NCI-H2029 (cell line): ENCODE measurements at regions not wholly inside any gene's neighbourhood (a gene's known extent, or its start where the extent isn't known, plus 50 kb on each side); places are given as distances from the start of the nearest gene placed in this dataset.
A peak's percentile ranks its signal among the peaks of the same experiment; 100 is the strongest.
"Not testable (repeated sequence)": the region's sequence is repeated elsewhere in the genome, so short reads cannot be mapped to it uniquely, and the experiment has no call there.

ENCODE experiments used
- DNase-seq: peaks from one replicate; lab custom pipeline; 2025; lab: John Stamatoyannopoulos, UW

DNA sequence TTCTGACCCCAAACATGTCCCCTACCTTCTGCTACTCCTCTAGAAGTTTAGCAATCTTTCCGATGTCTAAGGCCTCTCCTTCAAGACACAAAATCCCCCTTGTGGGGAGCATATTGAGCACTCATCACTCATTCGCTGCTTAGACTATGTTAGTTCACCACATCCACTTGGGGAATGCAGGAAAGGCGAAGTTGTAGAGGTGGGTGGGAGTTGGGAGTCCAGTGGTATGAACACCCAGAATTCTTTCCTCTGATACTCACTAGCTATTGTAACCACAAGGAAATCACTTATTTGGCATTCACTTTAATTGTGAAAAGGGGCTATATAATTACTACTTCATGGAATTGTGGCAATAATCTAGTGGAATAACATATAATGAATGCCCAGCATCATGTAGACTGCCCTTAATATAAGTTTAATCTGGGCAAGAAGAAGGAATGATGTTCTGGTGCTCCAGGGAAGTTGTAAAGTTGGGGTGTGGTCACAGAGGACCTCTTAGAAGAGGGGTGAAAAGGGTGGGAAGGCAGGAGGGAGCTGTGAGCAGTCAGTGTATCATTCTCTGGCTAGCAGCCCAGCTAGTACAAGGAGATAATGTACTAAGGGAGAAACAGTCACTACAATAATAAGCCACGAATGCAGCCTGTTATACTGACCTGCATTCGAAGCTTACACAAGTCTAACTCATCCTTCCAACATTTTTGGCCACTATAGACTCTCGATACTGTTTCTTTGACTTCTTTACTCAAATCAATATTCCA is 468.2 kb upstream of the DIPK2B start:
- no peak for DNase-seq

DNA sequence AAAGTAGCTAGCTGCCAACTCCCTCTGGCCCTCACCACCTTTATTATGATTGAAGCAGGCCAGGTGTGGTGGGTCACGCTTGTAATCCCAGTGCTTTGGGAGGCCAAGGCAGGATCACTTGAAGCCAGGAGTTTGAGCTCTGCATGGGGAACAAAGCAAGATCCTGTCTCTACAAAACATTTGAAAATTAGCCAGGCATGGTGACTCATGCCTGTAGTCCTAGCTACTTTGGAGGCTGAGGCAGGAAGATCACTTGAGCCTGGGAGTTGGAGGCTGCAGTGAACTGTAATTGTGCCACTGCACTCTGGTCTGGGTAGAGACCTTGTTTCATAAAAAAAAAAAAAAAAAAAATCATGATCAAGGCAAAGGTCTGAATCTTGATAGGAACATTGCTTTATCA is 467.0 kb upstream of the DIPK2B start:
- DNase-seq: no peak

DNA sequence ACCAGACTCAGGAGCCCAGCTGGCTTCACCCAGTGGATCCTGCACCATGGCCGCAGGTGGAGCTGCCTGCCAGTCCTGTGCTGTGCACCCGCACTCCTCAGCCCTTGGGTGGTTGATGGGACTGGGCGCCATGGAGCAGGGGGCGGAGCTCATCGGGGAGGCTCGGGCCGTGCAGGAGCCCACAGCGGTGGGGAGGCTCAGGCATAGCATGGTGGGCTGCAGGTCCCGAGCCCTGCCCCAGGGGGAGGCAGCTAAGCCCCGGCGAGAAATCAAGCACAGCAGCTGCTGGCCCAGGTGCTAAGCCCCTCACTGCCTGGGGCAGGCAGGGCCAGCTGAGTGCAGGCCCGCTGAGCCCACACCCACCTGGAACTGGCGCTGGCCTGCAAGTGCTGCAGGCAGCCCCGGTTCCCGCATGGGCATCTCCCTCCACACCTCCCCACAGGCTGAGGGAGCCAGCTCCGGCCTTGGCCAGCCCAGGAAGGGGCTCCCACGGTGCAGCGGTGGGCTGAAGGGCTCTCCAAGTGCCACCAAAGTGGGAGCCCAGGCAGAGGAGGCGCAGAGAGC is 464.1 kb upstream of the DIPK2B start:
- DNase-seq: no peak

DNA sequence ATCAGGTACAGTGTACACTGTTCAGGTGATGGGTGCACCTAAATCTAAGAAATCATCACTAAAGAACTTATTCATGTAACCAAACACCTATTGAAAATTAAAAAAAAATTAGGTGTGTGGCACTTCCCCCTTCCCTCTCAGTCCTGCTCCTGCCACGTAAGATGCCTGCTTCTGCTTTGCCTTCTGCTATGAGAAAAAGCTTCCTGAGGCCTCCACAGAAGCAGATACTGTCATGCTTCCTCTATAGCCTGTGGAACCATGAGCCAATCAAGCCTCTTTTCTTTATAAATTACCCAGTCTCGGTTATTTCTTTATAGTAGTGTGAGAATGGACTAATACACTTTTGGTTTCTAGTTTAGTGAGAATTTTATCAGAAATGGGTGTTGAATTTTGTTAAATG is 459.8 kb upstream of the DIPK2B start:
- no peak for DNase-seq

DNA sequence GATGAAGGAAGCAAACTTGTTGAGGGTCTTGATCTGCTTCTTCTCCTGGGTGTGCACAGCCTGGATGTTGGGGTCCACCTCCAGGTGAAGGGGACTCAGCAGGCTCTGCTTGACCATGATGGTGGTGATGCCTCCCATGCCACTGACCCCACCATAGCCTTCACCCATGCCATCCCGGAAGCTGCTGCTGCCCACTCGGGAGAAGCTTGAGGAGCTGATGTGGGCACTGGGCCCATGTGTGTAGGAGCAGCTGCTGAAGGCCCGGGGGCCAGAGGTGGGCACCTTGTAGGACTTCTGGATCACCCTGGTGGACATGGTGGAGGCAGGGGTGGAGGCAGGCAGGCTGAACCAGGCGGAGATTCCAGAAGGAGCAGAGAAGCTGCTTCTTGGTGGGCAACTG is 432.7 kb upstream of the DIPK2B start:
- DNase-seq: no peak

DNA sequence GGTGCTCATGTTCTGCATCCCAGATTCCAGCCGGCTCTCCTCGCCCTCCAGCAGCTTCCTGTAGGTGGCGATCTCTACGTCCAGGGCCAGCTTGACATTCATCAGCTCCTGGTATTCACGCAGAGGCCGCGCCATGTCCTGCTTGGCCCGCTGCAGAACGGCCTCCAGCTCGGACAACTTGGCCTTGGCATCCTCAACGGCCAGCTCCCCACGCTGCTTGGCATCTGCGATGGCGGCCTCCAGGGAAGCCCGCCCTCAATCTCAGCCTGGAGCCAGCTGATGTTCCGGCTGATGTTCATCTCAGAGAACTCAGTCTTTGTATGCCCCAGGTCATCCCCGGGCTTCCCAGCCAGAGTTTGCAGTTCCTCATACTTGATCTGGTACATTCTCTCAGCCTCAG is 431.8 kb upstream of the DIPK2B start:
- DNase-seq: no peak

DNA sequence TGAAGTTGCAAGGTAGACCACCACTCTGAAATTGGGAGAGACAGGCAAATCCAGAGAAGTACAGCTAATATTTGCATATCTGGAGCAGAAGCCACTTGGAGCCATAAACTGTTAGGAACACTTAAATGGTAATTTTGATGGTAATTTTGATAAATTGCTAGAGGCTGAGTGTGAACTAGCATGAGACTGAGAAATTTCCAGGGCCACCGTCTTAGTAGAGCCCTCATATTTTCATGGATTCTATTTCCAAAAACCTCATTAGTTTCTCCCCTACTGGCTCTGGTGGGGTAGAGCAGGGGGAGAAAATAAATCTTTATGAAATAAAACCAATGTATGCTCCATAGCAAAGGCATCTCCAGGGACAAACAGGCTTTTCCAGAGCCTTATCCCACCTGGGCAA is 429.4 kb upstream of the DIPK2B start:
- DNase-seq: no peak

DNA sequence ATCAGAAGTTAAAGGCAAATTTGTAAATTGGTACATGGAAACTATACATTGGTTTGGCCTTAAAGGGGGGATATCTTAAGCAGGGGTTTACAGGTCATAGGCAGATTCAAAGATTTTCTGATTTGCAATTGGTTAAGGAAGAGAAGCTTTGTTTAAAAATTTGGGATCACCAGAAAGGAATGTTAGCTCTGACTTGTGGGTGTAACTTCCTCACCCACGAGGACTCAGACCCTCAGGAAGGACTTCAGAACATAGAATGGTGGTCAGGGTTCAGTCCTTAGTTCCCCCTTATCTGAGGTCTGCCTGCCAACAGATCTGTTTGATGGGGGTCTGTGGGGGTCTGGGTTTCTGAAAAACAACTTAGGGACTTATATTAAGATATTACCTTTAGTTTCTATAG is 427.4 kb upstream of the DIPK2B start:
- no peak for DNase-seq

DNA sequence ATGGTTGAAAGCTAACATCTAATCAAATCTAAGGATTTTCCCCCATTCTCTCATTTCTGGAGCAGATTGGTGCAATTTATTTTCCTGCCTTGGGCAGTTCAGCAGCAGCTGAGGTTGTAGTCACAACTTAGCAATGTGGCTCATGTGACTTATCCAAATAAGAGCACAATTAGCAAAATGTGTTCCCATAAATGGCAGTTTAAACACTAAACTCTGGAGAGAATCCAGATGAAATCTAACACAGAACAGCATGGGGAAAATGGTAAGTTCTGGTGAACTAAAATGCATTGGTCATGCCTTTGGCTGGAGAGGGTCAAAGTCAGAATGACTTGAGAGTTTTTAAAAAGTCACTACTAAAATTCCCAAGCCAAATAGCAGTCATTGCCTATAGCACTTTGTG is 422.6 kb upstream of the DIPK2B start:
- DNase-seq: no peak

DNA sequence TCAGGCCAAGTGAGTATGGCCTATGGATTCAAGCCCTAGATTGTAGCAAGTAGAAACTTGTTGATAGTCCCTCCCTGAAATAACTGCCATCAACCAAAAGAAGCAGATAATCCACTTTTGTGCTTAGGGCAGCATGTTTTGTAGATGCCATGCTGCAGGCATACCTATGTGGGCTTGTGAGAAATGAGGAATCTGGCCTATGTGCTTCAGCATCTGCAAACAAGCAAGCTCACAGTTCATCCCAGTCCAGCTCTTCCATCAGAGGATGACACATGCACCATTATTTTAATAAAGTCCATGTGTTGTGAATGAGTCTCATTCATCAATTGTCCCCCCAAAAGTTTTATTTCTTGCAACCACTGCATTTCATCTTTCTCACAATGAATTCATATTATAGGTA is 421.9 kb upstream of the DIPK2B start:
- DNase-seq: no peak

DNA sequence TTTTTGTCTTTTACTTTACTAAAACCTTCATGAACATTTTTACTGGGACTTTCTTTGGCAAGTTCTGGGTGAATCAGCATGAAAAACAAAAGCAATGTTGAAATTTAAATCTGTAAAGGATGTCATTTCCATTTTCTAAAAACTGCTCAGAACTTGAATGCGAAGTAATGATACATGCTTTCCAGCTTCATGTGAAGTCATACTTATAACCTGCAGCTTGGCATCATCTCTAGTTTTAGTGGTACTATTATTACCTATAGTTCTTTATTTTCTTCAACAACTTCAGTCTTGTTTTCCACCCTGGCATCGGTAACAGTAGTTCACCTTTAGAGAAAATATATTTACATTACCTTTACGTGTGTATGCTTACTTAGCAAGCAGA is 421.4 kb upstream of the DIPK2B start:
- no peak for DNase-seq

DNA sequence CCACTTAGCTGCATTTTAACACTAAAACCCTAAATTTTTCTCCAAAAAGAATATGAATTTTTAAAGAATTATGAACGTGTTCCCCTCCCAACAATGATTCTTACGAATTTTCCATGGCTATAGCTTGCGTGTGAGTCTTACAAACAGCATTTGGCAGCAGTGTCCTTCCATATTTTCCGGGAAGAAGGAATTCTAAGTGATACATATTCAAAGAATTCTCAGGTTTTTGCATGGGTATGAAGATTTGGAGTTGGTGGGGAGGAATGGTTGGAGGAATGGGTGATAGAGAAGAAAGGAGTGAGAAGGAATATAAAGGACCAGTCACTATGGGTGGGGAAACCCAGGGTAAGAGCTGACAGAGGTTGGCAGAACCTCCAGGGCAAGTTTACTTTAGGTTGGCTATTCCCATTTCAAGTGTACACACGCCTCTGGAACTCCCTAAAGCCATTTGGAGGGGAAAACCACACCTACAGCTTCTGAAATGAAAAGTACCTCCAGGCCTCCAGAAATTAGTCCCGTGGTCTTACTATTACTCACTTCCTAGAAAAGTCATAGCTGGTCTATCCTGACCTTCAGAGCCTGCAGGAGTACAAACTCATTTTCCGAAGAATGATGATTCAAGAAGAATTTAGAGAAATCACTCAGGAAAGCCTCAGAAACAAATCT is 420.8 kb upstream of the DIPK2B start:
- no peak for DNase-seq

DNA sequence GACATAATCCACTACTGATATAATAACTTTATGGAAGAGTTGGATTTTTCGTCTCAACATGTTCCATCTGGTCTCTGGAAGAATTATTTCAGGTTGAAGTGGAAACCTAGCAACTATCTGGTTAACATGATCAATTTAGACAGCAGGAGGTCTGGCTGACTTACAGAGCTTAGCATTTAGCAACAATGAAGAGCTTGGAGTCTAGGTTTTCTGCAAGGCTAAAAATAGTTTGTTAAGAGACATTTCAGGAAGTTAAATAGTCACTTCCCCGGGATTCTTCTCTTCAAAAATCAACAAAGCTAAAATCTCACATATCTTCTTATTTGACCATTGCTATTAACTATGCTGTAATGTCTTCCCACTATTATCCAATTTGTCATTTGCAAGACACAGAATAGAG is 418.6 kb upstream of the DIPK2B start:
- no peak for DNase-seq

DNA sequence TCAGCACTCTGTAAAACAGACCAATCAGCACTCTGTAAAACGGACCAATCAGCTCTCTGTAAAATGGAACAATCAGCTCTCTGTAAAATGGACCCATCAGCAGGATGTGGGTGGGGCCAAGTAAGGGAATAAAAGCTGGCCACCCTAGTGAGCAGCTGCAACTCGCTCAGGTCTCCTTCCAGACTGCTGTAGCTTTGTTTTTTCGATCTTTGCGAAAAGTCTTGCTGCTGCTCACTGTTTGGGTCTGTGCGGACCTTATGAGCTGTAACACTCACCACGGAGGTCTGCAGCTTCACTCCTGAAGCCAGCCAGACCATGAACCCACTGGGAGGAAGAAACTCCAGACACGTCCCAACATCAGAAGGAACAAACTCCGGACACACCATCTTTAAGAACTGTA is 414.9 kb upstream of the DIPK2B start:
- DNase-seq: not testable (repeated sequence)

DNA sequence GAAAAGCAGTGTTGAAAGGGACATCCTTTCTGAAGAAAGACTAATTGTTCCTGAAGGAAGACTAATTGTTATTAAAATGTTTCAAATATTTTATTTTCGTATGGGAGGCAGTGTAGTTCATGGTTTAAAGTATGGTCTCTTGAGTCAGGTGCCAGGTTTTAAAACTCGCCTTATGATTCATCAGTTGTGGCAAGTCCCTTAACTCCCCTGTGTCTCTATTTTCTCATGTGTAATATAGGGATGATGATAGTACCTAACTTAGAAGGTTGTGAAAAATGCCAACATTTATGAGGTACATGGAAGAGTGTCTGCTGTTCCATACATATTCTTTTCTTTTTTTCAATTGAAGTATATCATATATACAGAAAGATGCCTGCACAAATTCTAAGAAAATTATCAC is 414.2 kb upstream of the DIPK2B start:
- DNase-seq: no peak

DNA sequence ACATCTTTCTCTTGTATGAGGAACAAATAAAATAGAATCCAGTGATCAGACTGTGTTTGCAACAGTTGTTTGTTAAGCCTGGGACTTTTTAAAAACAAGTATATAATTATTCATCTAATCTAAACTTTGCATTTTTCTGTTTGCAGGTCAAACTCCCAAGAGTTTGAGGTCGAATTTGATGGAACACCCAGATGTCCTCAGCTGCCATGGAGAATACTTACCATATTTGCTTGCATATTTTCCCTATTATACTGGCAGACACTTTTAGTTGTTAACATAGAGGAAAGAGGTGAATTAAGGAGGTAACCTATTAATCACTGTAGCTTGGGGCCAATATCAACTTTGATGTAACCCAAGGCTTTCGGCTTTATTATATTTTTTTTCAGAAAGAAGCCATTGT is 401.5 kb upstream of the DIPK2B start:
- no peak for DNase-seq

DNA sequence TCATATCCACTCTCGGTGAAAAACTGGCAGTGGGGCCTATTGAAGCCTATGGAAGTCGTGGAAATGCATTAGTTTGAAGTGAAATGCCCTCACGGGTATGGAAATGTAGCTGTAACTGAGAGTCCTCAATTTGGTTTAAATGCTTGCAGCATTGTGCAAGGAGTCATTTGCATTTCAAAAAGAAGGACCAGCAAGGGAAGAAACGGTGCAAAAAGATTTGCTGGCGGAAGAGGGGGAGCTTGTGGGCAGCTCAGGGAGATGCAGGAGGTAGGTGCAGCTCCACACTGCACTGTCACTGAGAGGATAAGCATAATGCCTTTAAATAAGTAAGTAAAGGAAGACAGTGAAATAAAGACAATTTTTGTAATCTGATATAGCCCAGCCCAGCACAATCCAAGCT is 400.4 kb upstream of the DIPK2B start:
- DNase-seq: no peak

DNA sequence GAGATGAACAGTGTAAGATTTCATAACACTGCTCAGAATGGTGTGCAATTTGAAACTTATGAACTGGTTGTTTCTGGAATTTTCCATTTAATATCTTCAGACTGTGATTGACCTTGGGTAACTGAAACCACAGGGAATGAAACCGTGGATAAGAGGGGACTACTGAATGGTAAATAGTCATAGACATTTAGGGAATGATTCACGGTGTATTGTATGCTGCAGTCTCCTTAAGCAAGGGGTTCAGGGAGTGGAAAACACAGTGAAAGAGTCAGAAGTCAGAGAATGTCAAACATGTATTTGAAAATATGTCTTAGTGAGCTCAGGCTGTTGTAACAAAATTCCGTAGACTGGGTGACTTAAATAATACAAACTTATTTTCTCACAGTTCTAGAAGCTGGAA is 398.2 kb upstream of the DIPK2B start:
- DNase-seq: no peak

DNA sequence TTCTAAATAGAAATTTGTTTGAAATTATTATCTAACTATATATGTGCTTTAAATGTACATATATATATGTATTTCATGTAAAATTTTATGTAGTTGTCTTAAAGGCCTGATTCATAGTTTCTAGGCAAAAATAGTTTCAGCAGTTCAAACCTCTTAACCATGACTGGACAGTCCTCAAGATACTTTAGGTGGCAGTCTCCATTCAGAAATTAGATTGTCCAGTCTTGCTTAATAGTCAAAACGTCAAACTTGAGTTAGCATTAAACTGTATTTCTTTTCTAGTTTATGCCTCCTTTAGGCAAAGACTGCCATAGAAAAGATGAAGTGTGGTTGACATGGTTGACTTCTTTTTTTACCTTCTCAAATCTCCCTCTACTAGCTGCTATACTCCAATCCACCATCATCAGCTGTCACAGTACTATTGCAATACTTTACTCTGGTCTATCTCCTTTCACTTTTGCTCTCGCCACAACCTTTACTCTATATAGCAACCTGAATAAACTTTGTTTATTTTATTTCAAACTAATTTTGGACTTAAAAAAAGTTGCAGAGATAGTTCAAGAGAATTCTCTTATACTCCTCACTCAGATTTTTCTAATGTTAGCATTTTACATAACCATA is 395.6 kb upstream of the DIPK2B start:
- no peak for DNase-seq

DNA sequence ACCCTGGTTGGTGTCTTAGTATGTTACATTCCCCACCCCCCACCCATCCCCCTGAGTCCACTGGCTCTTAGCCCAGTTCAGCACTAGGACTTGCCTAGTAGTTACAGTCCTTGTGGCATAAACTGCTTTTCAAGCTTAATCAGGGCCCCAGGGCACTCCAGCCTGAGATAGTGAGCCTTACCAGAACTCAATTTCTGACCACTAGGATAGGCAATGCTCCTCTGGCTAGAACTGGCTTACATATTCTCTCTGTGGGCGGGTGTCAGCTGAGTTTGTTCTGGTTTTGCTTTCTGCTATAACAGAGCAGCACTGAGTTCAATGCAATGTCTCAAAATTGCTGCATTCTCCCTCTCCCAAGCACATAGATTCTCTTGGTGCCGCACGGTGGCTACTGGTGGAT is 391.4 kb upstream of the DIPK2B start:
- DNase-seq: peak; percentile 17

DNA sequence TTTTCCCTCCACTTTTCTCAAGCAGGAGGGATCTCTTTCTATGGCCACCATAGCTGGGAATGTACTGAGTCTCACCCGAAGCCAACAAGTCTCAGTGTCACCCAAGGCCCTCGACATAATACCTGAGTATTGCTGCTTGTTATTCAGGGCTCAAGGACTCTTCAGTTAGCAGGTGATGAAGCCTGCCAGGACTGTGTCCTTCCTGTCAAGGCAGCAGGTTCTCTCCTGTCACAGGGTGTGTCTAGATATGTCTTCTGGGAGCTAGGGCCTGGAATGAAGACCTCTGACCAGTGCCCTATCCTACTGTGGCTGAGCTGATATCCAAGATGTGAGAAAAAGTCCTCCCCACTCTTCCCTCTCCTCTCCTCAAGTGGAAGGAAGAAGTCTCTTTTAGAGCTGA is 391.0 kb upstream of the DIPK2B start:
- peak; percentile 62 for DNase-seq

DNA sequence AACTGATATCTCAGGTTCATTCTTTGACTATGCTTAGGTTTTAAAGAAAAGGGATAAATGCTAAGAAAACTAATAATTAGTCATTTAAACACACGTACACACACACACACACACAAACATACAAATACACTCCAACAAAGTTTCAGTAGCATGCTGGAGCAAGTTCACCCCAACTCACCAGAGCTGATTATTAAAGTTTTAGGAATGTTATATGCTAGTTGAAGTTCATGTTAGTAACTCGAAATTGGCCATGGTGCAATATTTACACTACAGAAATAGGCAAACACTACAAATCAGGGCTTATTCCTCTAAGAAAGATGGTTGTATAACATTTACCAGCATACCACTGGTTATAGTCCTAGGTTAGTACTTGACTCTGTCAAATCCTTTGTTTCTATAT is 384.0 kb upstream of the DIPK2B start:
- no peak for DNase-seq

DNA sequence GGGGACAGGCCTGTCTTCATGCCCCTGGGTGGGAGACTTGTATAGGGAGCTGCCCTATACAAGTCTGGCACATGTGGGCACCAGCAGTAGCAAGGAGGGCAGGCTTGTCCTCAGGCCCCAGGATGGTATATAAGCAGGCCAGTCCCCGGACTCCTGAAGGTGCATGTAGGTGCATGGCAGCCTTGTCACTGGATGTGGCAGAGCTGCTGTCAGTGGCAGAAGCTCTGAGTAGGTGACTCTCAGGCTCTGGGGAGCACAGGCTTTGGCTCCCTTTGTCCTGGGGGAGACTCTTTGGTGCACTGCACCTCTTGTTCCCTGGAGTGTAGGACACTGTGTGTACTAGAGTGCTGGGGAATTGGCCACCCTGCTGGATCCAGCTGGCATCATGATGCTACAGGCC is 376.7 kb upstream of the DIPK2B start:
- no peak for DNase-seq
